ENCODE measurements at regions not wholly inside any gene's neighbourhood (a gene's known extent, or its start where the extent isn't known, plus 50 kb on each side); places are given as distances from the start of the nearest gene placed in this dataset.

DNA sequence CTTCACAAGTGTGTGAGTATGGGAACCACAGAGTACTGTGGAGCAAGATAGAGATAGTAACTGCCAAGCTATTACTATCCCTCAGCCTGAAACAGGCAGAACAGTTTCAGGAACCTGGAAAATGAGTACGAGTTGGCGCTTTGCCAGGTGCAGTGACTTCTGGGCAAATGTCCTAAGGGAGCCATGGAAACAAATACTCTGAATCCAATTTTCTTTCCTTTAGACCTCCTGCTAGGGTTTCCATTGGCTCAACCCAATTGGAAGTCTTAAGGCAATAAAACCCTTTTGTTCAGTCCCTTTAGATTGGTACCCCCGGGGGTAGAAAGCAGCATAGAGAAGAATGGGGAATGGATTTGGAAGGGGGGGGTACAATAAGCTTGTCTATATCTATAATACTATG is 205.0 kb upstream of the EPHA7 start:
- no peaks in the 10 kb centered on the region for H3K4me1 Mint-ChIP-seq
- H3K9me3 Mint-ChIP-seq = no peaks in the 10 kb centered on the region
- TF ChIP-seq CTCF (IDR thresholded peaks at IDR 0.05; ENCODE audit: unreplicated experiment) = no peak
- peaks cover 3% of the 10 kb centered on the region for H3K27me3 Mint-ChIP-seq (ENCODE audit: low read depth)
- no peak overlapping the region for H3K27ac Mint-ChIP-seq
- DNase-seq (ENCODE audit: low spot score in 2 of 2, unreplicated experiment in 2 of 2) = no peak
- H3K36me3 Mint-ChIP-seq = no peaks in the 10 kb centered on the region
- H3K4me3 Mint-ChIP-seq = no peak overlapping the region

- no peak for TF ChIP-seq CTCF (IDR thresholded peaks at IDR 0.05; ENCODE audit: unreplicated experiment)
- H3K36me3 Mint-ChIP-seq = no peaks in the 10 kb centered on the region
- H3K4me3 Mint-ChIP-seq = no peak overlapping the region
Measured at GRCh38 chr6:93621442-93621841, 202.1 kb upstream of the EPHA7 start.

DNA sequence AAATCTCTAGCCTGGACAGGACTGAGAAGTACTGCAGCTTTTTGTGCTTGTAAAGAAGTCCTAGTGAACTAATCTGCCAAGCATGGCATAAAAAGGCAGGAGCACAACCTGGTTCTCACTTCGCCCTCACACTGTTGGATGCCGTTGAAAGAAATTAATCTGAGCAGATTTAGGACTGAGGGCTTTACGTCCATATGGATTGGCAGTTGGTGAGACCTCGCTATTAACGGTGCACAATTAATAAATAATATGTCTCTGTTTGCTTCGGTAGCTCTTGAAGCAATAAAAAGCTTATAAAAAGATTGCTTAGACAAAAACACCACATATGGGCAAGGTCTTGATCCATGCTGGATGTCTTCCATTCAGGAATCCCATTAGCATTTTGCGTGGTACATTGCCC is 185.6 kb upstream of the EPHA7 start:
- no peaks in the 10 kb centered on the region for H3K36me3 Mint-ChIP-seq
- DNase-seq (ENCODE audit: low spot score in 2 of 2, unreplicated experiment in 2 of 2) = no peak
- no peak overlapping the region for H3K4me3 Mint-ChIP-seq
- H3K27ac Mint-ChIP-seq = no peak overlapping the region
- no peak for TF ChIP-seq CTCF (IDR thresholded peaks at IDR 0.05; ENCODE audit: unreplicated experiment)
- H3K9me3 Mint-ChIP-seq = no peaks in the 10 kb centered on the region
- no peaks in the 10 kb centered on the region for H3K4me1 Mint-ChIP-seq
- no peaks in the 10 kb centered on the region for H3K27me3 Mint-ChIP-seq (ENCODE audit: low read depth)

More at GRCh38 chr6:93621442-93621841, 202.1 kb upstream of the EPHA7 start:
- Mint-ChIP-seq H3K9me3 (no peaks in the 10 kb centered on the region), H3K27ac (no peak overlapping the region), H3K4me1 (no peaks in the 10 kb centered on the region), H3K27me3 (ENCODE audit: low read depth) (no peaks in the 10 kb centered on the region)
- no peak for DNase-seq (ENCODE audit: low spot score in 2 of 2, unreplicated experiment in 2 of 2)

GRCh38 chr6:93592417-93592816 is 173.1 kb upstream of the EPHA7 start:
- no peak for DNase-seq (ENCODE audit: low spot score in 2 of 2, unreplicated experiment in 2 of 2)
- Mint-ChIP-seq H3K9me3 (no peaks in the 10 kb centered on the region), H3K4me1 (no peaks in the 10 kb centered on the region), H3K4me3 (no peak overlapping the region), H3K27me3 (ENCODE audit: low read depth) (no peaks in the 10 kb centered on the region), H3K36me3 (no peaks in the 10 kb centered on the region), H3K27ac (no peak overlapping the region)
- no peak for TF ChIP-seq CTCF (IDR thresholded peaks at IDR 0.05; ENCODE audit: unreplicated experiment)

DNA sequence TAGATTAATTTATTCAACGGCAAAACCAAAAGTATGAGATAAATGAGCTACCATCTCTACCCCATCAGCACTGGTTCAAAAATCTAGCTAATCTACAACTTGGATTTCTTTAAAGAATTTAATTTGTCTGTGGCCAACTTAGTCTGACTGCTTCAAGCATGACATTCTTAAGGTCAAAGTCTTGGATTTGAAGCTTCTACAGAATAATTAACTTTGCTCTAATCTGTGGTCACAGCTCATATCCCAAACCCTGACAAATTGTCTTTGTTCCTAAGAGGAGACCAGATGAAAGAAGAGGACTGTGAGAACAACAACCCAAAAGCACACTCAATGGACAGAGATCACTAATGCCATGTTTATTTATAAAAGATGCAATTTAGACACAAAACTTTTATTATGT is 166.9 kb upstream of the EPHA7 start:
- H3K9me3 Mint-ChIP-seq = no peaks in the 10 kb centered on the region
- no peaks in the 10 kb centered on the region for H3K27me3 Mint-ChIP-seq (ENCODE audit: low read depth)
- no peak overlapping the region for H3K4me3 Mint-ChIP-seq
- no peaks in the 10 kb centered on the region for H3K36me3 Mint-ChIP-seq
- no peak for TF ChIP-seq CTCF (IDR thresholded peaks at IDR 0.05; ENCODE audit: unreplicated experiment)
- H3K4me1 Mint-ChIP-seq = no peaks in the 10 kb centered on the region
- no peak for DNase-seq (ENCODE audit: low spot score in 2 of 2, unreplicated experiment in 2 of 2)
- H3K27ac Mint-ChIP-seq = no peak overlapping the region

DNA sequence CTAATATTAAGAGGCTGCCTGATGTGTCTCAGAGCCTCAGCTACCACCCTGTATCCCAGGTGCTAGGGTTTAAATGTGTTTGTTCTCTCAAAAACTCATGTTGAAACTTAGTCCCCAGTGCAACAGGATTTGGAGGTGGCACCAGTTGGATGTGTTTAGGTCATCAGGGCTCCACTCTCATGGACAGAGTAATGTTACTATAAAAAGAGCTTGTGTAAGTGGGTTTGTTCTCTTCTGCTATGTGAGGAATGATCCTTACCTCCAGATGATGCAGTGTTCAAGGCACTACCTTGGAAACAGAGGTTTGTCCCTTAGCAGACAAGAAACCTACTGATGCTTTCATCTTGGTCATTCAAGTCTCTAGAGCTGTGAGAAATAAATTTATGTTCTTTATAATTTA is 164.9 kb upstream of the EPHA7 start:
- H3K4me3 Mint-ChIP-seq = no peak overlapping the region
- no peaks in the 10 kb centered on the region for H3K36me3 Mint-ChIP-seq
- H3K4me1 Mint-ChIP-seq = no peaks in the 10 kb centered on the region
- no peak for DNase-seq (ENCODE audit: low spot score in 2 of 2, unreplicated experiment in 2 of 2)
- no peak for TF ChIP-seq CTCF (IDR thresholded peaks at IDR 0.05; ENCODE audit: unreplicated experiment)
- H3K9me3 Mint-ChIP-seq = no peaks in the 10 kb centered on the region
- no peak overlapping the region for H3K27ac Mint-ChIP-seq
- no peaks in the 10 kb centered on the region for H3K27me3 Mint-ChIP-seq (ENCODE audit: low read depth)
